Peyer's patch (tissue), 4 donors: ENCODE measurements at regions not wholly inside any gene's neighbourhood (a gene's known extent, or its start where the extent isn't known, plus 50 kb on each side); places are given as distances from the start of the nearest gene placed in this dataset.

ENCODE experiments used
- DNase-seq, 3 donors: peaks; one replicate each; pipeline ENCODE4 v3.0.0-alpha.2; 2017 to 2019
- H3K27ac ChIP-seq, 4 donors: fragments of 200-600 bp; sonication (generic); one replicate each; pipeline ENCODE4 v1.5.1; 2016 to 2019
- H3K27me3 ChIP-seq, 2 donors: fragments of 200-600 bp; sonication (generic); one replicate each; pipeline ENCODE4 v1.5.1; 2019
- H3K36me3 ChIP-seq, 3 donors: fragments of 200-600 bp; sonication (generic); one replicate each; pipeline ENCODE4 v1.5.1; 2016 to 2019
- H3K4me1 ChIP-seq, 4 donors: fragments of 200-600 bp; sonication (generic); one replicate each; pipeline ENCODE4 v1.5.1; 2016 to 2019
- H3K4me3 ChIP-seq, 4 donors: fragments of 200-600 bp; sonication (generic); 1 replicate in 3 of 4; 2 replicates in 1 of 4; pipeline ENCODE4 v1.5.1; 2016 to 2019; ENCODE audit warnings: mild to moderate bottlenecking in 1 of 4
- H3K9me3 ChIP-seq, 4 donors: fragments of 200-600 bp; sonication (generic); one replicate each; pipeline ENCODE4 v1.5.1; 2016 to 2019; ENCODE audit warnings: mild to moderate bottlenecking in 1 of 4
- CTCF ChIP-seq, 6 experiments: fragments of 450-650 bp in 4 of 6; fragments of 200-600 bp in 2 of 6; sonication (generic) in 1 of 6; IDR thresholded peaks; one replicate each; pipeline ENCODE4 v1.5.1; 2017 to 2019; ENCODE audit warnings: antibody characterized with exemption in 6 of 6, mild to moderate bottlenecking in 3 of 6, moderate library complexity in 1 of 6
- POLR2A ChIP-seq, 2 donors: fragments of 450-650 bp; IDR thresholded peaks; one replicate each; pipeline ENCODE4 v1.5.1; 2017; ENCODE audit warnings: antibody characterized with exemption in 2 of 2, mild to moderate bottlenecking in 2 of 2, moderate library complexity in 2 of 2

- Histone ChIP-seq H3K27ac (no peak overlapping the region), H3K4me3 (no peak overlapping the region), H3K27me3 (no peaks in the 10 kb centered on the region), H3K9me3 (no peaks in the 10 kb centered on the region), H3K4me1 (no peaks in the 10 kb centered on the region), H3K36me3 (no peaks in the 10 kb centered on the region)
- TF ChIP-seq POLR2A (IDR thresholded peaks at IDR 0.05) (no peak), CTCF (IDR thresholded peaks at IDR 0.05) (no peak)
- no peak for DNase-seq
Observed at GRCh38 chr20:48163505-48163904, 378.2 kb upstream of the SULF2 start.

- TF ChIP-seq POLR2A (IDR thresholded peaks at IDR 0.05) (no peak), CTCF (IDR thresholded peaks at IDR 0.05) (no peak)
- DNase-seq = no peak
- no peaks in the 10 kb centered on the region for H3K4me1 ChIP-seq
- no peaks in the 10 kb centered on the region for H3K36me3 ChIP-seq
- H3K9me3 ChIP-seq = no peaks in the 10 kb centered on the region
- no peak overlapping the region for H3K27ac ChIP-seq
- no peak overlapping the region for H3K4me3 ChIP-seq
- H3K27me3 ChIP-seq = no peaks in the 10 kb centered on the region
Observed at GRCh38 chr20:48162621-48163020, 377.3 kb upstream of the SULF2 start.

- Histone ChIP-seq H3K9me3 (peaks cover 0 to 10% (median 3%) of the 10 kb centered on the region in 4 donors), H3K27ac (no peak overlapping the region), H3K27me3 (no peaks in the 10 kb centered on the region), H3K36me3 (no peaks in the 10 kb centered on the region), H3K4me3 (no peak overlapping the region), H3K4me1 (no peaks in the 10 kb centered on the region)
- no peak for TF ChIP-seq POLR2A (IDR thresholded peaks at IDR 0.05)
- no peak for TF ChIP-seq CTCF (IDR thresholded peaks at IDR 0.05)
- peak in 1 of 3 donors; percentile 4 for DNase-seq
Observed at GRCh38 chr20:48159145-48160008, 374.1 kb upstream of the SULF2 start.

DNA sequence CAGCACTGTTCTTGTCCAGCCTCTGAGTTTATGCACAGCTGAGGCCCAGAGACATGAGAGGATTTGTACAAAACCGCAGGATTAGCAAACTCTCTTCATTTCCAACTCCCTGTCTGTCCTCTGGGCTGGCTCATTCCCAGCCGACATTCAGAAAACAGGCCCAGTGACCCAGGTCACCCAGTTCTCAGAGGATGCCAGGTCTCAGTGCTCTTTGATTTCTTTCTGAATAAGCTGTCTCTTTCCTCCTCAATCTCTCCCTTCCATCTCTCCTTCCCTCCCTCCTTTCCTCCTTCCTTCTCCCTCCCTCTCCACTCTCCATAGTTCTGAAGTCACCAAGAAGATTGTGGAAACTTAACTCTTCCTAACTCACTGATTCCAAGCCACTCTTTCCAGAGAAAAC, 372.7 kb upstream of the SULF2 start:
- Histone ChIP-seq H3K4me1 (no peaks in the 10 kb centered on the region), H3K27me3 (no peaks in the 10 kb centered on the region), H3K36me3 (no peaks in the 10 kb centered on the region), H3K9me3 (peaks cover 0 to 10% (median 3%) of the 10 kb centered on the region in 4 donors), H3K27ac (no peak overlapping the region), H3K4me3 (no peak overlapping the region)
- peak in 1 of 3 donors; percentile 7 for DNase-seq
- TF ChIP-seq CTCF (IDR thresholded peaks at IDR 0.05) = no peak
- no peak for TF ChIP-seq POLR2A (IDR thresholded peaks at IDR 0.05)

- Histone ChIP-seq H3K4me3 (no peak overlapping the region), H3K36me3 (no peaks in the 10 kb centered on the region), H3K27me3 (no peaks in the 10 kb centered on the region), H3K4me1 (no peaks in the 10 kb centered on the region), H3K9me3 (peaks cover 0 to 10% (median 3%) of the 10 kb centered on the region in 4 donors), H3K27ac (no peak overlapping the region)
- no peak for DNase-seq
- TF ChIP-seq POLR2A (IDR thresholded peaks at IDR 0.05) (no peak), CTCF (IDR thresholded peaks at IDR 0.05) (no peak)
Observed at GRCh38 chr20:48156951-48157700, 371.8 kb upstream of the SULF2 start.
